H1 (cell line): ENCODE measurements at regions not wholly inside any gene's neighbourhood (a gene's known extent, or its start where the extent isn't known, plus 50 kb on each side); places are given as distances from the start of the nearest gene placed in this dataset.

Experiments
- CTCF ChIA-PET: fragments of 300-600 bp; sonication (Branson Sonifier 250); formaldehyde crosslinking; loops from one replicate; lab custom pipeline; 2021; ENCODE audit not compliant: partially characterized antibody; lab: Charles Lee
- POLR2A ChIA-PET: fragments of 300-600 bp; sonication (Branson Sonifier 250); formaldehyde crosslinking; loops from one replicate; lab custom pipeline; 2021; ENCODE audit warnings: inconsistent platforms; ENCODE audit not compliant: partially characterized antibody; lab: Charles Lee
- DNase-seq, 2 experiments: peaks; one replicate each; pipeline versions ENCODE4 v3.0.0 to v3.0.0-alpha.2; 2010 to 2022; ENCODE audit warnings: low spot score in 2 of 2, low read depth in 1 of 2, mixed read lengths in 1 of 2
- FAIRE-seq: peaks from 2 replicates; lab custom pipeline; 2011; peaks lifted over from hg19 to GRCh38; lab: Jason Lieb, UNC
- H2AFZ ChIP-seq: 2 replicates; pipeline ENCODE4 v1.8.1; 2012; ENCODE audit warnings: low read length, inconsistent platforms
- H2AK5ac ChIP-seq: 2 replicates; pipeline ENCODE4 v1.6.1; 2013; ENCODE audit warnings: low read depth, low read length
- H2BK120ac ChIP-seq: replicated peaks from 2 replicates; pipeline ENCODE3; 2013; ENCODE audit warnings: low read depth, low read length, inconsistent platforms
- H2BK12ac ChIP-seq: 2 replicates; pipeline ENCODE4 v1.6.1; 2013; ENCODE audit warnings: low read depth, low read length
- H2BK15ac ChIP-seq: 2 replicates; pipeline ENCODE4 v1.6.1; 2013; ENCODE audit warnings: low read length
- H2BK20ac ChIP-seq: 2 replicates; pipeline ENCODE4 v1.6.1; 2013; ENCODE audit warnings: low read length
- H2BK5ac ChIP-seq: 2 replicates; pipeline ENCODE4 v1.6.1; 2013; ENCODE audit warnings: low read depth, low read length
- H3K14ac ChIP-seq: 2 replicates; pipeline ENCODE4 v1.6.1; 2013; ENCODE audit warnings: inconsistent platforms; ENCODE audit not compliant: insufficient read length
- H3K18ac ChIP-seq: 2 replicates; pipeline ENCODE4 v1.6.1; 2013; ENCODE audit warnings: low read length; ENCODE audit errors: extremely low read depth
- H3K23ac ChIP-seq: 2 replicates; pipeline ENCODE4 v1.6.1; 2013; ENCODE audit warnings: inconsistent platforms; ENCODE audit not compliant: insufficient read length
- H3K23me2 ChIP-seq: 2 replicates; pipeline ENCODE4 v1.6.1; 2013; ENCODE audit warnings: low read depth, low read length
- H3K27ac ChIP-seq: 2 replicates; pipeline ENCODE4 v1.6.1; 2011; ENCODE audit warnings: low read depth, low read length, inconsistent platforms
- H3K27me3 ChIP-seq, 4 experiments: replicated peaks in 1 of 4; 1 replicate in 1 of 4; 2 replicates in 3 of 4; pipeline versions ENCODE4 v1.6.1 to v1.8.1; 2011 to 2013; ENCODE audit warnings: low read length in 3 of 4, mild to moderate bottlenecking in 3 of 4, inconsistent platforms in 2 of 4, mixed read lengths in 2 of 4, moderate library complexity in 1 of 4; ENCODE audit not compliant: control insufficient read depth in 3 of 4, insufficient read depth in 3 of 4; ENCODE audit errors: extremely low read depth in 1 of 4
- H3K36me3 ChIP-seq, 4 experiments: 2 replicates each; pipeline versions ENCODE4 v1.6.1 to v1.8.1; 2011 to 2013; ENCODE audit warnings: mild to moderate bottlenecking in 4 of 4, low read length in 3 of 4, moderate library complexity in 2 of 4, control low read depth in 1 of 4, inconsistent platforms in 1 of 4; ENCODE audit not compliant: insufficient read depth in 4 of 4, control insufficient read depth in 2 of 4
- H3K4ac ChIP-seq: replicated peaks from 2 replicates; pipeline ENCODE3; 2013; ENCODE audit warnings: low read length, low read depth, mixed read lengths, inconsistent platforms; ENCODE audit not compliant: insufficient read length
- H3K4me1 ChIP-seq, 4 experiments: replicated peaks in 1 of 4; 1 replicate in 1 of 4; 2 replicates in 3 of 4; pipeline versions ENCODE4 v1.6.1 to v1.8.1; 2011 to 2013; ENCODE audit warnings: low read length in 3 of 4, inconsistent platforms in 2 of 4, mixed read lengths in 1 of 4; ENCODE audit not compliant: insufficient read depth in 4 of 4, control insufficient read depth in 3 of 4
- H3K4me2 ChIP-seq, 2 experiments: 2 replicates each; pipeline versions ENCODE4 v1.6.1 to v1.8.1; 2011 to 2013; ENCODE audit warnings: low read depth in 2 of 2, low read length in 2 of 2, control low read depth in 1 of 2, inconsistent platforms in 1 of 2, mild to moderate bottlenecking in 1 of 2; ENCODE audit not compliant: insufficient read depth in 1 of 2
- H3K4me3 ChIP-seq, 4 experiments: fragments of 200-600, 300-600 bp in 1 of 4; sonication (generic), shearing (Covaris generic), sonication (Bioruptor Twin) in 1 of 4; 2 replicates each; pipeline versions ENCODE4 v1.5.1 to v1.8.1; 2011 to 2016; ENCODE audit warnings: low read length in 4 of 4, low read depth in 3 of 4, control low read depth in 2 of 4, inconsistent platforms in 2 of 4, mild to moderate bottlenecking in 2 of 4, mixed read lengths in 1 of 4, moderate library complexity in 1 of 4; ENCODE audit not compliant: insufficient read depth in 2 of 4; ENCODE audit errors: extremely low read depth in 1 of 4
- H3K56ac ChIP-seq: replicated peaks from 2 replicates; pipeline ENCODE3; 2013; ENCODE audit warnings: low read depth, mild to moderate bottlenecking, mixed read lengths, low read length, inconsistent platforms; ENCODE audit not compliant: insufficient read length
- H3K79me1 ChIP-seq: 2 replicates; pipeline ENCODE4 v1.6.1; 2013; ENCODE audit warnings: low read depth, low read length, control low read depth
- H3K79me2 ChIP-seq, 2 experiments: 2 replicates each; pipeline versions ENCODE4 v1.6.1 to v1.8.1; 2012 to 2013; ENCODE audit warnings: low read length in 2 of 2, mild to moderate bottlenecking in 2 of 2, inconsistent platforms in 1 of 2; ENCODE audit not compliant: insufficient read depth in 2 of 2, control insufficient read depth in 1 of 2
- H3K9ac ChIP-seq, 4 experiments: replicated peaks in 1 of 4; 1 replicate in 1 of 4; 2 replicates in 3 of 4; pipeline versions ENCODE4 v1.6.1 to v1.8.1; 2011 to 2013; ENCODE audit warnings: low read depth in 3 of 4, low read length in 3 of 4, control low read depth in 2 of 4, mild to moderate bottlenecking in 2 of 4, moderate library complexity in 2 of 4, inconsistent platforms in 1 of 4; ENCODE audit errors: extremely low read depth in 1 of 4
- H3K9me3 ChIP-seq, 2 experiments: 2 replicates each; pipeline versions ENCODE4 v1.6.1 to v1.8.1; 2012 to 2013; ENCODE audit warnings: mild to moderate bottlenecking in 2 of 2, moderate library complexity in 2 of 2, control low read depth in 1 of 2, inconsistent platforms in 1 of 2, low read depth in 1 of 2, low read length in 1 of 2, mixed read lengths in 1 of 2; ENCODE audit not compliant: insufficient read depth in 2 of 2
- H4K20me1 ChIP-seq, 2 experiments: replicated peaks in 1 of 2; 2 replicates each; pipeline versions ENCODE3 to v1.8.1; 2011 to 2013; ENCODE audit warnings: inconsistent platforms in 2 of 2, low read length in 2 of 2, mild to moderate bottlenecking in 1 of 2; ENCODE audit not compliant: insufficient read depth in 2 of 2, control insufficient read depth in 1 of 2
- H4K5ac ChIP-seq: 2 replicates; pipeline ENCODE4 v1.6.1; 2013; ENCODE audit warnings: low read length, low read depth, mixed read lengths, inconsistent platforms; ENCODE audit not compliant: insufficient read length
- H4K8ac ChIP-seq: 2 replicates; pipeline ENCODE4 v1.8.0; 2013; ENCODE audit warnings: mild to moderate bottlenecking, moderate library complexity, low read length, inconsistent platforms; ENCODE audit not compliant: insufficient read depth; ENCODE audit errors: extremely low read depth
- H4K91ac ChIP-seq: replicated peaks from 2 replicates; pipeline ENCODE3; 2013; ENCODE audit warnings: low read length, mixed read lengths, inconsistent platforms; ENCODE audit not compliant: insufficient read length
- ASH2L ChIP-seq: fragments of 200-600, 300-600 bp; sonication (generic); IDR thresholded peaks from one replicate; pipeline ENCODE4 v1.7.1; 2017; ENCODE audit warnings: low read length
- BCL11A ChIP-seq, 2 experiments: IDR thresholded peaks; one replicate each; pipeline ENCODE4 v1.6.1; 2011; ENCODE audit warnings: low read depth in 2 of 2, low read length in 2 of 2, mild to moderate bottlenecking in 2 of 2
- CREB1 ChIP-seq: IDR thresholded peaks from 2 replicates; pipeline ENCODE4 v1.6.1; 2012; ENCODE audit warnings: inconsistent platforms
- CTBP2 ChIP-seq: IDR thresholded peaks from 2 replicates; pipeline ENCODE4 v1.7.0; 2011; ENCODE audit warnings: borderline replicate concordance, mild to moderate bottlenecking, moderate library complexity, mixed read lengths, low read length; ENCODE audit not compliant: insufficient read depth, insufficient read length
- HDAC2 ChIP-seq, 2 experiments: fragments of 300-600 bp in 1 of 2; sonication (generic) in 1 of 2; IDR thresholded peaks; 2 replicates each; pipeline ENCODE4 v1.6.1; 2011 to 2012; ENCODE audit warnings: low read depth in 2 of 2, low read length in 2 of 2, mild to moderate bottlenecking in 2 of 2, moderate library complexity in 2 of 2, borderline replicate concordance in 1 of 2, inconsistent platforms in 1 of 2
- JUN ChIP-seq: IDR thresholded peaks from 2 replicates; pipeline ENCODE4 v1.6.1; 2011; ENCODE audit warnings: low read depth, mild to moderate bottlenecking, improper control_type of control experiment, low read length
- KDM4A ChIP-seq: IDR thresholded peaks from one replicate; pipeline ENCODE4 v1.7.1; 2012; ENCODE audit warnings: low read depth, mild to moderate bottlenecking, moderate library complexity, low read length, inconsistent platforms; ENCODE audit not compliant: severe bottlenecking
- PHF8 ChIP-seq: fragments of 200-600 bp; sonication (generic); conservative IDR thresholded peaks from 2 replicates; pipeline ENCODE4 v1.7.1; 2012; ENCODE audit warnings: low read depth, mild to moderate bottlenecking, inconsistent platforms, low read length, moderate library complexity
- RAD21 ChIP-seq, 2 experiments: IDR thresholded peaks in 1 of 2; conservative IDR thresholded peaks in 1 of 2; 2 replicates each; pipeline ENCODE4 v1.6.1; 2011; ENCODE audit warnings: low read depth in 2 of 2, low read length in 2 of 2, improper control_type of control experiment in 1 of 2, inconsistent platforms in 1 of 2, mild to moderate bottlenecking in 1 of 2, moderate library complexity in 1 of 2
- RBBP5 ChIP-seq: IDR thresholded peaks from 2 replicates; pipeline ENCODE4 v1.7.1; 2012; ENCODE audit warnings: low read depth, mild to moderate bottlenecking, inconsistent platforms, low read length, moderate library complexity, borderline replicate concordance
- SIN3A ChIP-seq, 2 experiments: IDR thresholded peaks in 1 of 2; conservative IDR thresholded peaks in 1 of 2; 2 replicates each; pipeline ENCODE4 v1.6.1; 2011 to 2012; ENCODE audit warnings: low read length in 2 of 2, improper control_type of control experiment in 1 of 2, low read depth in 1 of 2, mild to moderate bottlenecking in 1 of 2
- SIRT6 ChIP-seq: IDR thresholded peaks from one replicate; pipeline ENCODE4 v1.7.1; 2012; ENCODE audit warnings: low read length, inconsistent platforms
- SP2 ChIP-seq: IDR thresholded peaks from 2 replicates; pipeline ENCODE4 v1.6.1; 2012; ENCODE audit warnings: mild to moderate bottlenecking, low read length, inconsistent platforms
- WGBS, 2 experiments: shearing (Covaris generic) in 1 of 2; methylation state at CpG; one replicate each; pipeline versions ENCODE4 v1.1.6 to v1.1.7; 2013 to 2015; ENCODE audit warnings: low lambda C conversion rate in 2 of 2, mixed read lengths in 2 of 2, inconsistent platforms in 1 of 2, low coverage in 1 of 2, missing lambda C conversion rate in 1 of 2; ENCODE audit not compliant: insufficient replicate concordance in 2 of 2, insufficient coverage in 1 of 2, insufficient read length in 1 of 2; ENCODE audit errors: extremely low coverage in 1 of 2, missing lambda C conversion rate in 1 of 2; 5-methylcytosine and 5-hydroxymethylcytosine counted together

DNA sequence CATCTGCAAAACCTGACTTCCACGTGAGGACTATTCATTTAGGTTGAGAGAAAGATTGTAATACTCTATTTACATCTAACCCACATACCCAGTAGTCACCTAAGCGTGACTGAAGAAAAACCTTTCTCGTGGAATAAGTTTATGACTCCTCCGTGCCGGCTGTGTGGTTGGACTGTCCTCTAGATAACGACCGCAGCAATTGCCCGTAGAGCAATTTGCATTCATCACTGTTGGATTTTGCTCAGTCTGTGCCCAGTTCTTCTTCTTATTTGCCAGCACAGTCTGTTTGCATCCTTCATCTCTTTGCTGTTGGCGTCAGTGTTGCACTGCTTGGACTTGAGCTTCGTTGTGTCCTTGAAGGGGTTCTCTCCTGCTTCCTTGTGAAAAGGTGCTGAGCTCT, 131.3 kb downstream of the CYB561 start:
- no peak overlapping the region for H4K91ac ChIP-seq
- ChIA-PET CTCF (interaction anchor here (1.1 to 1.5 kb wide), 2 partner anchors 14 to 233 kb away, joined by 3 read pairs; no protein-coding TSS in a partner anchor), POLR2A (no interaction called here)
- DNase-seq (no peak), FAIRE-seq (no peak)
- H3K36me3 ChIP-seq: no peaks in the 10 kb centered on the region
- no peak overlapping the region for H2BK12ac ChIP-seq
- H2BK5ac ChIP-seq: no peak overlapping the region
- no peak overlapping the region for H3K9ac ChIP-seq
- no peak overlapping the region for H3K4me2 ChIP-seq
- no peak overlapping the region for H2BK20ac ChIP-seq
- no peaks in the 10 kb centered on the region for H3K9me3 ChIP-seq
- H3K4ac ChIP-seq: no peak overlapping the region
- no peak overlapping the region for H3K27ac ChIP-seq
- H4K20me1 ChIP-seq: no peaks in the 10 kb centered on the region
- no peaks in the 10 kb centered on the region for H3K4me1 ChIP-seq
- H2AK5ac ChIP-seq: no peak overlapping the region
- H3K79me1 ChIP-seq: no peaks in the 10 kb centered on the region
- H3K27me3 ChIP-seq: no peaks in the 10 kb centered on the region
- TF ChIP-seq BCL11A (IDR thresholded peaks at IDR 0.05; ENCODE audit: low read depth in 2 of 2, low read length in 2 of 2): no peak
- no peak for TF ChIP-seq PHF8
- no peak for TF ChIP-seq CREB1
- no peak for TF ChIP-seq HDAC2 (IDR thresholded peaks at IDR 0.05; ENCODE audit: borderline replicate concordance in 1 of 2, low read depth in 2 of 2, low read length in 2 of 2)
- no peak for TF ChIP-seq SP2
- no peak for TF ChIP-seq ASH2L
- TF ChIP-seq JUN: no peak
- TF ChIP-seq SIN3A (conservative IDR thresholded peaks at IDR 0.05 in 1 of 2, IDR thresholded peaks at IDR 0.05 in 1 of 2; ENCODE audit: low read depth in 1 of 2, low read length in 2 of 2): no peak
- no peak for TF ChIP-seq RBBP5
- no peak for TF ChIP-seq KDM4A
- no peak for TF ChIP-seq RAD21 (IDR thresholded peaks at IDR 0.05 in 1 of 2, conservative IDR thresholded peaks at IDR 0.05 in 1 of 2; ENCODE audit: low read depth in 2 of 2, low read length in 2 of 2)
- no peak for TF ChIP-seq SIRT6
- no peak for TF ChIP-seq CTBP2
- TF ChIP-seq, all 59 proteins: peak for 0
- WGBS, 2 experiments: 93% methylated on average over 10 of the region's 10 CpGs; no CpG with 5 or more reads in 1 of the 2 experiments
- no peak overlapping the region for H3K18ac ChIP-seq
- no peak overlapping the region for H3K23ac ChIP-seq
- H2BK120ac ChIP-seq: no peak overlapping the region
- H2BK15ac ChIP-seq: no peak overlapping the region
- no peak overlapping the region for H2AFZ ChIP-seq
- H4K8ac ChIP-seq: no peak overlapping the region
- H3K79me2 ChIP-seq: no peaks in the 10 kb centered on the region
- H3K14ac ChIP-seq: no peak overlapping the region
- no peak overlapping the region for H4K5ac ChIP-seq
- no peak overlapping the region for H3K56ac ChIP-seq
- H3K23me2 ChIP-seq: no peaks in the 10 kb centered on the region
- no peak overlapping the region for H3K4me3 ChIP-seq
